GM23338 (cell line): ENCODE measurements at regions not wholly inside any gene's neighbourhood (a gene's known extent, or its start where the extent isn't known, plus 50 kb on each side); places are given as distances from the start of the nearest gene placed in this dataset.

Experiments used
- ATAC-seq: fragments of 200-7000 bp; cut with Tn5 transposase; 3 replicates; pipeline ENCODE4 v1.9.1; 2020
- DNase-seq: peaks from one replicate; pipeline ENCODE4 v3.0.0-alpha.2; 2015; ENCODE audit warnings: low spot score
- H2AFZ ChIP-seq: fragments of 200-600 bp; sonication (generic); 2 replicates; pipeline ENCODE4 v1.8.0; 2016; ENCODE audit warnings: antibody characterized with exemption, mild to moderate bottlenecking, moderate library complexity
- H3F3A ChIP-seq: fragments of 200-600 bp; sonication (generic); replicated peaks from 2 replicates; pipeline ENCODE4 v1.8.0; 2017; ENCODE audit warnings: antibody characterized with exemption, mixed run types, low read depth
- H3K27ac ChIP-seq: fragments of 200-600 bp; sonication (generic); 2 replicates; pipeline ENCODE4 v1.6.1; 2016; ENCODE audit warnings: low read depth
- H3K27me3 ChIP-seq: fragments of 200-600 bp; sonication (generic); 2 replicates; pipeline ENCODE4 v1.8.0; 2016; ENCODE audit warnings: mild to moderate bottlenecking, mixed run types, moderate library complexity; ENCODE audit not compliant: insufficient read depth
- H3K36me3 ChIP-seq: fragments of 200-600 bp; sonication (generic); 2 replicates; pipeline ENCODE4 v1.8.0; 2016; ENCODE audit warnings: mild to moderate bottlenecking; ENCODE audit not compliant: insufficient read depth
- H3K4me1 ChIP-seq: fragments of 200-600 bp; sonication (generic); 2 replicates; pipeline ENCODE4 v1.8.0; 2016; ENCODE audit warnings: mild to moderate bottlenecking, moderate library complexity; ENCODE audit not compliant: insufficient read depth
- H3K4me2 ChIP-seq: fragments of 200-600 bp; sonication (generic); 2 replicates; pipeline ENCODE4 v1.7.1; 2017; ENCODE audit warnings: mixed run types
- H3K4me3 ChIP-seq: fragments of 200-600 bp; sonication (generic); 2 replicates; pipeline ENCODE4 v1.6.1; 2016; ENCODE audit warnings: mixed run types
- H3K79me2 ChIP-seq: fragments of 200-600 bp; sonication (generic); replicated peaks from 2 replicates; pipeline ENCODE4 v1.8.0; 2017; ENCODE audit warnings: mild to moderate bottlenecking; ENCODE audit not compliant: insufficient read depth
- H3K9me2 ChIP-seq: fragments of 200-600 bp; sonication (generic); 2 replicates; pipeline ENCODE4 v1.8.0; 2017; ENCODE audit not compliant: insufficient read depth
- H4K20me1 ChIP-seq: fragments of 200-600 bp; sonication (generic); replicated peaks from 2 replicates; pipeline ENCODE4 v1.8.0; 2017; ENCODE audit warnings: mild to moderate bottlenecking; ENCODE audit not compliant: insufficient read depth
- H3K27ac Mint-ChIP-seq: 2 replicates; pipeline ENCODE4 v1.8.0; 2020; ENCODE audit warnings: inconsistent platforms, mild to moderate bottlenecking, moderate library complexity, mixed read lengths
- H3K27me3 Mint-ChIP-seq: 3 replicates; pipeline ENCODE4 v1.8.0; 2022; ENCODE audit warnings: low read depth, mild to moderate bottlenecking, moderate library complexity, mixed read lengths, inconsistent platforms; ENCODE audit not compliant: insufficient read depth, poor library complexity
- H3K36me3 Mint-ChIP-seq: 3 replicates; pipeline ENCODE4 v1.8.0; 2021; ENCODE audit warnings: low read depth, mild to moderate bottlenecking, inconsistent platforms, moderate library complexity, mixed read lengths
- H3K4me1 Mint-ChIP-seq: 3 replicates; pipeline ENCODE4 v1.8.0; 2020; ENCODE audit warnings: mild to moderate bottlenecking, inconsistent platforms, mixed read lengths
- H3K4me3 Mint-ChIP-seq: 3 replicates; pipeline ENCODE4 v1.8.0; 2021; ENCODE audit warnings: moderate library complexity, mild to moderate bottlenecking, inconsistent platforms, mixed read lengths
- H3K9me3 Mint-ChIP-seq: 3 replicates; pipeline ENCODE4 v1.8.0; 2020; ENCODE audit warnings: moderate library complexity, mild to moderate bottlenecking, inconsistent platforms, mixed read lengths
- CREB1 ChIP-seq: fragments of 250-450 bp; sonication (Bioruptor Pico); IDR thresholded peaks from 2 replicates; pipeline ENCODE4 v1.5.0; 2020; ENCODE audit warnings: low read depth, mild to moderate bottlenecking, moderate library complexity
- ETS1 ChIP-seq: IDR thresholded peaks from 2 replicates; pipeline ENCODE4 v1.6.1; 2016; ENCODE audit warnings: antibody characterized with exemption
- EZH2 ChIP-seq: fragments of 200-600 bp; sonication (generic); IDR thresholded peaks from one replicate; pipeline ENCODE4 v1.8.0; 2017; ENCODE audit warnings: antibody characterized with exemption, mild to moderate bottlenecking, low read depth; ENCODE audit not compliant: unreplicated experiment
- EZH2phosphoT487 ChIP-seq: fragments of 200-600 bp; sonication (generic); IDR thresholded peaks from one replicate; pipeline ENCODE4 v1.8.1; 2018; ENCODE audit warnings: antibody characterized with exemption; ENCODE audit not compliant: unreplicated experiment
- ZNF114 ChIP-seq: fragments of 250-450 bp; sonication (Bioruptor Pico); IDR thresholded peaks from 2 replicates; pipeline ENCODE4 v1.5.0; 2020; ENCODE audit warnings: mild to moderate bottlenecking, moderate library complexity

GRCh38 chr22:22093743-22094142 lies 111.2 kb upstream of the TOP3B start:
- Mint-ChIP-seq H3K27ac (no peak overlapping the region), H3K4me1 (no peaks in the 10 kb centered on the region), H3K4me3 (no peak overlapping the region), H3K36me3 (no peaks in the 10 kb centered on the region), H3K27me3 (peaks cover 96% of the 10 kb centered on the region), H3K9me3 (no peaks in the 10 kb centered on the region)
- H3K4me3 ChIP-seq: no peak overlapping the region
- H3K36me3 ChIP-seq: no peaks in the 10 kb centered on the region
- no peak overlapping the region for H2AFZ ChIP-seq
- H3K4me1 ChIP-seq: no peaks in the 10 kb centered on the region
- no peaks in the 10 kb centered on the region for H3F3A ChIP-seq
- H3K27ac ChIP-seq: no peak overlapping the region
- no peak overlapping the region for H3K4me2 ChIP-seq
- ATAC-seq (no peak), DNase-seq (no peak)
- no peaks in the 10 kb centered on the region for H3K9me2 ChIP-seq
- no peaks in the 10 kb centered on the region for H3K79me2 ChIP-seq
- peaks cover 100% of the 10 kb centered on the region for H3K27me3 ChIP-seq
- peaks cover 6% of the 10 kb centered on the region; the same call in 1 of the 2 replicates for H4K20me1 ChIP-seq
- TF ChIP-seq EZH2 (peak; percentile 18), ETS1 (no peak)

- H3K27me3 ChIP-seq: peaks cover 100% of the 10 kb centered on the region
- H3K27ac Mint-ChIP-seq: no peak overlapping the region
These were observed 110.4 kb upstream of the TOP3B start for GRCh38 chr22:22092974-22093373.

GRCh38 chr22:22092101-22092500 lies 109.5 kb upstream of the TOP3B start:
- no peak overlapping the region for H2AFZ ChIP-seq
- no peaks in the 10 kb centered on the region for H3K79me2 ChIP-seq
- DNase-seq: no peak
- H3K4me3 ChIP-seq: no peak overlapping the region
- no peaks in the 10 kb centered on the region for H3K9me3 Mint-ChIP-seq
- peaks cover 100% of the 10 kb centered on the region for H3K27me3 ChIP-seq
- H3K27ac Mint-ChIP-seq: no peak overlapping the region
- no peaks in the 10 kb centered on the region for H3K36me3 Mint-ChIP-seq
- H3K4me1 ChIP-seq: no peaks in the 10 kb centered on the region
- no peak overlapping the region for H3K4me2 ChIP-seq
- no peak overlapping the region for H3K27ac ChIP-seq
- H3K4me3 Mint-ChIP-seq: no peak overlapping the region
- TF ChIP-seq ZNF114 (CRISPR knock-in tag) (no peak), EZH2 (peak; percentile 42)
- no peaks in the 10 kb centered on the region for H3F3A ChIP-seq
- H3K9me2 ChIP-seq: no peaks in the 10 kb centered on the region
- no peaks in the 10 kb centered on the region for H3K36me3 ChIP-seq
- no peak for ATAC-seq
- H3K4me1 Mint-ChIP-seq: no peaks in the 10 kb centered on the region
- H4K20me1 ChIP-seq: peaks cover 6% of the 10 kb centered on the region; the same call in 1 of the 2 replicates
- peaks cover 97% of the 10 kb centered on the region for H3K27me3 Mint-ChIP-seq

More at GRCh38 chr22:22092974-22093373, 110.4 kb upstream of the TOP3B start:
- Histone ChIP-seq H3K79me2 (no peaks in the 10 kb centered on the region), H3K27ac (no peak overlapping the region), H2AFZ (no peak overlapping the region), H4K20me1 (peaks cover 6% of the 10 kb centered on the region; the same call in 1 of the 2 replicates), H3F3A (no peaks in the 10 kb centered on the region), H3K9me2 (no peaks in the 10 kb centered on the region), H3K36me3 (no peaks in the 10 kb centered on the region), H3K4me3 (no peak overlapping the region), H3K4me1 (no peaks in the 10 kb centered on the region), H3K4me2 (no peak overlapping the region)
- Mint-ChIP-seq H3K27me3 (peaks cover 97% of the 10 kb centered on the region), H3K36me3 (no peaks in the 10 kb centered on the region), H3K4me3 (no peak overlapping the region), H3K4me1 (no peaks in the 10 kb centered on the region), H3K9me3 (no peaks in the 10 kb centered on the region)
- ATAC-seq: no peak
- DNase-seq: no peak
- TF ChIP-seq ZNF114 (CRISPR knock-in tag) (no peak), EZH2phosphoT487 (no peak), EZH2 (peak; percentile 5), CREB1 (CRISPR knock-in tag) (no peak)
